ENCODE measurements at regions not wholly inside any gene's neighbourhood (a gene's known extent, or its start where the extent isn't known, plus 50 kb on each side); places are given as distances from the start of the nearest gene placed in this dataset.

- TF ChIP-seq, protein P1, sequence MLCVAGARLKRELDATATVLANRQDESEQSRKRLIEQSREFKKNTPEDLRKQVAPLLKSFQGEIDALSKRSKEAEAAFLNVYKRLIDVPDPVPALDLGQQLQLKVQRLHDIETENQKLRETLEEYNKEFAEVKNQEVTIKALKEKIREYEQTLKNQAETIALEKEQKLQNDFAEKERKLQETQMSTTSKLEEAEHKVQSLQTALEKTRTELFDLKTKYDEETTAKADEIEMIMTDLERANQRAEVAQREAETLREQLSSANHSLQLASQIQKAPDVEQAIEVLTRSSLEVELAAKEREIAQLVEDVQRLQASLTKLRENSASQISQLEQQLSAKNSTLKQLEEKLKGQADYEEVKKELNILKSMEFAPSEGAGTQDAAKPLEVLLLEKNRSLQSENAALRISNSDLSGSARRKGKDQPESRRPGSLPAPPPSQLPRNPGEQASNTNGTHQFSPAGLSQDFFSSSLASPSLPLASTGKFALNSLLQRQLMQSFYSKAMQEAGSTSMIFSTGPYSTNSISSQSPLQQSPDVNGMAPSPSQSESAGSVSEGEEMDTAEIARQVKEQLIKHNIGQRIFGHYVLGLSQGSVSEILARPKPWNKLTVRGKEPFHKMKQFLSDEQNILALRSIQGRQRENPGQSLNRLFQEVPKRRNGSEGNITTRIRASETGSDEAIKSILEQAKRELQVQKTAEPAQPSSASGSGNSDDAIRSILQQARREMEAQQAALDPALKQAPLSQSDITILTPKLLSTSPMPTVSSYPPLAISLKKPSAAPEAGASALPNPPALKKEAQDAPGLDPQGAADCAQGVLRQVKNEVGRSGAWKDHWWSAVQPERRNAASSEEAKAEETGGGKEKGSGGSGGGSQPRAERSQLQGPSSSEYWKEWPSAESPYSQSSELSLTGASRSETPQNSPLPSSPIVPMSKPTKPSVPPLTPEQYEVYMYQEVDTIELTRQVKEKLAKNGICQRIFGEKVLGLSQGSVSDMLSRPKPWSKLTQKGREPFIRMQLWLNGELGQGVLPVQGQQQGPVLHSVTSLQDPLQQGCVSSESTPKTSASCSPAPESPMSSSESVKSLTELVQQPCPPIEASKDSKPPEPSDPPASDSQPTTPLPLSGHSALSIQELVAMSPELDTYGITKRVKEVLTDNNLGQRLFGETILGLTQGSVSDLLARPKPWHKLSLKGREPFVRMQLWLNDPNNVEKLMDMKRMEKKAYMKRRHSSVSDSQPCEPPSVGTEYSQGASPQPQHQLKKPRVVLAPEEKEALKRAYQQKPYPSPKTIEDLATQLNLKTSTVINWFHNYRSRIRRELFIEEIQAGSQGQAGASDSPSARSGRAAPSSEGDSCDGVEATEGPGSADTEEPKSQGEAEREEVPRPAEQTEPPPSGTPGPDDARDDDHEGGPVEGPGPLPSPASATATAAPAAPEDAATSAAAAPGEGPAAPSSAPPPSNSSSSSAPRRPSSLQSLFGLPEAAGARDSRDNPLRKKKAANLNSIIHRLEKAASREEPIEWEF (IDR thresholded peaks at IDR 0.05; ENCODE audit: insufficient replicate concordance, low read depth, low read length), result no peak
- TF ChIP-seq TBL1XR1 (IDR thresholded peaks at IDR 0.05; ENCODE audit: low read depth, low read length), result no peak
- no peak for TF ChIP-seq NR2C2 (IDR thresholded peaks at IDR 0.05; ENCODE audit: borderline replicate concordance, control insufficient read depth, insufficient read length, low read depth)
- TF ChIP-seq SMAD5 (IDR thresholded peaks at IDR 0.05; ENCODE audit: low read depth), result no peak
- no peak for TF ChIP-seq ZBTB33 (IDR thresholded peaks at IDR 0.05)
These were observed 338.3 kb downstream of the ETV1 start (continued) for GRCh38 chr7:13651167-13651566.

- SMC1A ChIA-PET (ENCODE audit: uncharacterized antibody, unreplicated experiment), result interaction anchor here (0.7 kb wide), 1 partner anchor 374 kb away, joined by 3 read pairs; no protein-coding TSS in a partner anchor
- TF ChIP-seq SRF (IDR thresholded peaks at IDR 0.05; ENCODE audit: low read depth in 2 of 2, low read length in 2 of 2) (no peak), CHD2 (IDR thresholded peaks at IDR 0.05; ENCODE audit: borderline replicate concordance, low read depth, low read length) (no peak), ESRRA (IDR thresholded peaks at IDR 0.05; ENCODE audit: low read length) (no peak), SREBF2 (IDR thresholded peaks at IDR 0.05; ENCODE audit: low read length) (no peak), RAD21 (IDR thresholded peaks at IDR 0.05; ENCODE audit: insufficient read depth, low read depth, low read length) (no peak)
- TF ChIP-seq, protein P2, sequence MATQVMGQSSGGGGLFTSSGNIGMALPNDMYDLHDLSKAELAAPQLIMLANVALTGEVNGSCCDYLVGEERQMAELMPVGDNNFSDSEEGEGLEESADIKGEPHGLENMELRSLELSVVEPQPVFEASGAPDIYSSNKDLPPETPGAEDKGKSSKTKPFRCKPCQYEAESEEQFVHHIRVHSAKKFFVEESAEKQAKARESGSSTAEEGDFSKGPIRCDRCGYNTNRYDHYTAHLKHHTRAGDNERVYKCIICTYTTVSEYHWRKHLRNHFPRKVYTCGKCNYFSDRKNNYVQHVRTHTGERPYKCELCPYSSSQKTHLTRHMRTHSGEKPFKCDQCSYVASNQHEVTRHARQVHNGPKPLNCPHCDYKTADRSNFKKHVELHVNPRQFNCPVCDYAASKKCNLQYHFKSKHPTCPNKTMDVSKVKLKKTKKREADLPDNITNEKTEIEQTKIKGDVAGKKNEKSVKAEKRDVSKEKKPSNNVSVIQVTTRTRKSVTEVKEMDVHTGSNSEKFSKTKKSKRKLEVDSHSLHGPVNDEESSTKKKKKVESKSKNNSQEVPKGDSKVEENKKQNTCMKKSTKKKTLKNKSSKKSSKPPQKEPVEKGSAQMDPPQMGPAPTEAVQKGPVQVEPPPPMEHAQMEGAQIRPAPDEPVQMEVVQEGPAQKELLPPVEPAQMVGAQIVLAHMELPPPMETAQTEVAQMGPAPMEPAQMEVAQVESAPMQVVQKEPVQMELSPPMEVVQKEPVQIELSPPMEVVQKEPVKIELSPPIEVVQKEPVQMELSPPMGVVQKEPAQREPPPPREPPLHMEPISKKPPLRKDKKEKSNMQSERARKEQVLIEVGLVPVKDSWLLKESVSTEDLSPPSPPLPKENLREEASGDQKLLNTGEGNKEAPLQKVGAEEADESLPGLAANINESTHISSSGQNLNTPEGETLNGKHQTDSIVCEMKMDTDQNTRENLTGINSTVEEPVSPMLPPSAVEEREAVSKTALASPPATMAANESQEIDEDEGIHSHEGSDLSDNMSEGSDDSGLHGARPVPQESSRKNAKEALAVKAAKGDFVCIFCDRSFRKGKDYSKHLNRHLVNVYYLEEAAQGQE (IDR thresholded peaks at IDR 0.05; ENCODE audit: low read depth, low read length), result no peak
These were observed 333.1 kb downstream of the ETV1 start for GRCh38 chr7:13656330-13656729.

More at GRCh38 chr7:13656330-13656729, 333.1 kb downstream of the ETV1 start:
- Histone ChIP-seq H3K4me1 (ENCODE audit: control insufficient read depth, insufficient read depth, low read length) (no peaks in the 10 kb centered on the region), H3K4me2 (ENCODE audit: control insufficient read depth, insufficient read depth) (no peak overlapping the region), H4K20me1 (ENCODE audit: control insufficient read depth, insufficient read depth) (no peaks in the 10 kb centered on the region), H3K79me2 (ENCODE audit: control insufficient read depth, insufficient read depth, low read length) (no peaks in the 10 kb centered on the region), H3K36me3 (ENCODE audit: control insufficient read depth in 2 of 2, insufficient read depth in 2 of 2, low read length in 1 of 2) (no peaks in the 10 kb centered on the region), H3K9ac (ENCODE audit: control insufficient read depth, insufficient read depth, low read length) (no peak overlapping the region), H3K9me3 (replicated peaks; ENCODE audit: control insufficient read depth, insufficient read depth, low read length) (no peaks in the 10 kb centered on the region), H3K4me3 (no peak overlapping the region), H3K27me3 (replicated peaks in 1 of 2; ENCODE audit: control insufficient read depth in 2 of 2, insufficient read depth in 2 of 2, low read length in 1 of 2) (no peaks in the 10 kb centered on the region), H3K27ac (ENCODE audit: control insufficient read depth, insufficient read depth) (no peak overlapping the region), H2AFZ (ENCODE audit: control insufficient read depth, low read depth, low read length) (no peak overlapping the region)
- FAIRE-seq (no peak), DNase-seq (ENCODE audit: low read depth, low spot score) (no peak), ATAC-seq (no peak)
- intact Hi-C loops (cut with micrococcal nuclease; ENCODE audit: unreplicated experiment) (no loop called here), in situ Hi-C loops (cut with MboI) (no loop called here)
- RAD21 ChIA-PET (ENCODE audit: unreplicated experiment), result no interaction called here
- WGBS (ENCODE audit: insufficient coverage, insufficient replicate concordance, low lambda C conversion rate, missing lambda C conversion rate), result 7% methylated on average over 1 of the region's 1 CpG
- CTCF ChIA-PET, result no interaction called here
- POLR2A ChIA-PET, result no interaction called here
- no TSS peak for BruUV-seq (replicated peaks)

Measured in GM12878 (cell line).